B cell (primary cell): ENCODE measurements at regions not wholly inside any gene's neighbourhood (a gene's known extent, or its start where the extent isn't known, plus 50 kb on each side); places are given as distances from the start of the nearest gene placed in this dataset.

Experiments
- CTCF ChIP-seq: fragments of 200-600 bp; IDR thresholded peaks from one replicate; pipeline ENCODE4 v1.8.0; 2022; ENCODE audit warnings: antibody characterized with exemption, mild to moderate bottlenecking
- EZH2 ChIP-seq: IDR thresholded peaks from 2 replicates; pipeline ENCODE4 v1.6.1; 2012; ENCODE audit warnings: borderline replicate concordance, low read depth, mild to moderate bottlenecking, moderate library complexity, low read length; ENCODE audit not compliant: insufficient read depth, poor library complexity, severe bottlenecking

GRCh38 chr14:97177016-97177415, 379.8 kb downstream of the VRK1 start:
- TF ChIP-seq CTCF (no peak), EZH2 (no peak)
